Activated naive CD4-positive, alpha-beta T cell treated with Interleukin-2 at 50 U/mL for 16 hours (primary cell): ENCODE measurements at regions not wholly inside any gene's neighbourhood (a gene's known extent, or its start where the extent isn't known, plus 50 kb on each side); places are given as distances from the start of the nearest gene placed in this dataset.

Experiments used
- DNase-seq: peaks from one replicate; pipeline ENCODE4 v3.0.0-alpha.2; 2020

- no peak for DNase-seq
Measured at GRCh38 chr6:15008269-15008668, 237.6 kb upstream of the JARID2 start.

DNA sequence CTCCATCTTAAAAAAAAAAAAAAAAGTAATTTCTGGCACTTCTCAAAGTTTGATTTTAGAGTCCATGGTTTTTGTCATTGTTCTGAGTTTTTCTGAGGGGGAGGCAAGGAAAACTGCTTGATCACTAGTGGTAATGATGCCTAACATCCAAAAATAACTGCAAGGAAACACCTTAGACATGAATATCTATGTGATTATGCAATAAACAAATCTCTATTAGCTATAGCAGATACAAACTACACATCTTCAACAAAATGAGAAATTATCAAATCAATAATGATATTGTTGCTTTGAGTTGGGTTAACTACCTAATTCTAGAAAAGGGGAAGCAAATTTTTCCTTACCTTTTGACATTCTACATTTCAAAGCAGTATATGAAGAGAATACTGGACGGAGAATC is 230.9 kb upstream of the JARID2 start:
- no peak for DNase-seq

DNA sequence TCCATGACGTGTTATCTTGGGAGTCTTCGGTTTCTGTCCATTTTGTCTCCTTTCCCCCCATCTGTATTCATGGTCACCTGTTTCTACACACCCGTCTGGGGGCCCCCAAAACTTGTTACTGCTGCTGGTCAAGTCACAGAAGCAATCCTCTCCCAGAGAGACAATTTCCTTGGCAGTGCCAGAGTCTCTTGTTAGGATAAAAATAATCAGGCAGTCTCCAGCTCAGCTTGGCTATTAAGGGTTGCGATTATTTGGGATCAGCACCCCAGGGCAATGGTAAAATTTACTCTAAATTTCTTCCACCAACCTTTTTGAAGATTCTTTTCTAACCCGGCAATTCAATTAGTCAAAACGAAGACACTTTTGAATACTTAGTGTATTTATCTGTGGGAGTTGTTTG is 229.1 kb upstream of the JARID2 start:
- no peak for DNase-seq

- no peak for DNase-seq
Measured at GRCh38 chr6:15017261-15017660, 228.6 kb upstream of the JARID2 start.

DNA sequence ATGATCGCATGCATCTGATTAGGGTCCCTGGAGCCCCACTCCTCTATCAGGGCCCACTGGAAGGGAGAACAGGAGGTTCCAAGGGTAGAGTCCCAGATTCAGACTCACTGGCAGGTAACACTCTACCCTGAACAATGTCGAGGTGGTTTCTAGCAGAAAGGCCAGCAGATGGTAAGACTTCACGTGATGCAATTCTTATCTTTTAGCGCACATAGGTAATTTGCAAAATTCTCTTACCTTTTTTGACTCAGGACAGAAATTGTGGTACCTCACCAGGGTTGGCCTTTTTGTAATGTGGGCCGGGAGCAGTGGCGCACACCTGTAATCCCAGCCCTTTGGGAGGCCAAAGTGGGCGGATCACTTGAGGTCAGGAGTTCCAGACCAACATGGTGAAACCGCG is 228.1 kb upstream of the JARID2 start:
- no peak for DNase-seq

- DNase-seq: no peak
Measured at GRCh38 chr6:15020119-15020770, 225.6 kb upstream of the JARID2 start.

DNA sequence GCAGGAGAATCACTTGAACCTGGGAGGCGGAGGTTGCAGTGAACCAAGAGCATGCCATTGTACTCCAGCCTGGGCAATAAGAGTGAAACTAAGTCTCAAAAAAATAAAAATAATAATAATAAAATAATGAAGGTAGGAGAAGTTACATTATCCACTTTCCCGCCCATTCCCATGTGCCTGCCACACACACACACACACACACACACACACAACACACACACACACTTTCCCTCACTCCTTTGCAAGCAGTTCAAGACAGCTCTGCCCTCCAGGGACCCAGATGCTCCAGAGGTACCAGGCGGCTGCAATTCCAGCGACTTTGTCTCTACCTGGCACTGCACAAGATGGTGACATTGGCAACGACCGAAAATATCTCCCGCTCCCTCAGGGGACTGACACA is 224.8 kb upstream of the JARID2 start:
- no peak for DNase-seq

DNA sequence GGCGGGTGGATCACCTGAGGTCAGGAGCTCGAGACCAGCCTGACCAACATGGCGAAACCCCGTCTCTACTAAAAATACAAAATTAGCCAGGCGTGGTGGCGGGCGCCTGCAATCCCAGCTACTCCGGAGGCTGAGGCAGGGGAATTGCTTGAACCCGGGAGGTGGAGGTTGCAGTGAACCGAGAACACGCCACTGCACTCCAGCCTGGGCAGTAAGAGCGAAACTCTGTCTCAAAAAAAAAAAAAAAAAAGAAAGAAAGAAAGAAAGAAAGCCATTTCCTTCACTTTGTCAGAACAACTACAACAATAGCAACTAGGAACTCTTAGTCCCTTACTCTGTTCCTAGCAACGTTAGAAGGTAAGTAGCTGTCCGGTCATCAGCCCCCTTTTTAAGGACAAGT is 222.9 kb upstream of the JARID2 start:
- DNase-seq: peak; percentile 12

GRCh38 chr6:15023448-15023847 is 222.4 kb upstream of the JARID2 start:
- DNase-seq: peak; percentile 73

DNA sequence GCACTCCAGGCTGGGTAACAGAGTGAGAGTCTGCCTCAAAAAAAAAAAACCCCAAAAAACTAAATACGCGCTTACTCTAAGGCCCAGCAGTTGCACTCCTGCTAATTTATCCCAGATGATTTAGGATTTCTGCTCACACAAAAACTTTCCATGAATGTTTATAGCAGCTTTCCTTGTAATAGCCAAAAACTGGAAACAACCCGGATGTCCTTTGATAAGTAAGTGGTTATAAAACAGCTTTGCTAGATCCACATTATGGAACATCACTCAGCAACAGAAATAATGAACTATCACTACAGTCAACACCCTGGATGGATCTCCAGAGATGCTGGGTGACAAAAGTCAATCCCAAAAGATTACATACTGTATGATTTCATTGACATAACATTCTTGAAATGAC is 220.4 kb upstream of the JARID2 start:
- DNase-seq: no peak

- DNase-seq: no peak
Measured at GRCh38 chr6:15026832-15027231, 219.0 kb upstream of the JARID2 start.

DNA sequence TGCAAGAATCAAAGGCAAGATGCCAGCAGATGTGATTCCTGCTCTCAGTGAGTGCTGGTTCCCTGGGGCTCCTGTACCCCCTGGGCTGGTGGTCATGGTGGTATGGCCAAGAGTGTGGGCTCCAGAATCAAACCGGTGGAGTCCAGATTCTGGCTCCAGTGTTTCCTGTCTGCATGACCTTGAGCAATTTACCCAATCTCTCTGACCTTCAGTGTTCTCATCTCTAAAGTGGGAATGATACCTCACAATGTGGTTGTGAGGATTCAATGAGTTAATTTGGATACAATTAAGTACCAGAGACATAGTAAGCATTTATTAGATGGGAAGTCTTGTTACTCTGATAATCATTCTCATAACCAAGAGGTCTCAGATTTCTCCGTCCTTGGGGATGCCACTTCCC is 218.4 kb upstream of the JARID2 start:
- DNase-seq: no peak

- no peak for DNase-seq
Measured at GRCh38 chr6:15032015-15032414, 213.9 kb upstream of the JARID2 start.

DNA sequence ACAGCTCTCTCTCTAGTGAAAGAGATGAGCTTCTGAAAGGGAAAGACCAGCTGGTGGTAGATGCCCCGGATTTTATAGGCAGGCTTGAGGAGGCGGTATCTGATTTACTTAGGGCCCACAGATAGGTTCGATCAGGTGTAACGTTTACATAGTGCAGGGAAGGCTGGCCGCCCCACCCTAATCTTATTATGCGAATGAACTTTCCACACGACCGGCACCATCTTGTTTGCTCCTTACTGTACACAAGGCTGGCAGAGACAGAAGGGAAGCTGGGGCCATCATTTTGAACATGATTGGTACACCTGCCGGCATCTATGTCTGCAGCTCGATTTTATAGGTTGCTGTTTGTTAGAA is 212.0 kb upstream of the JARID2 start:
- DNase-seq: no peak

DNA sequence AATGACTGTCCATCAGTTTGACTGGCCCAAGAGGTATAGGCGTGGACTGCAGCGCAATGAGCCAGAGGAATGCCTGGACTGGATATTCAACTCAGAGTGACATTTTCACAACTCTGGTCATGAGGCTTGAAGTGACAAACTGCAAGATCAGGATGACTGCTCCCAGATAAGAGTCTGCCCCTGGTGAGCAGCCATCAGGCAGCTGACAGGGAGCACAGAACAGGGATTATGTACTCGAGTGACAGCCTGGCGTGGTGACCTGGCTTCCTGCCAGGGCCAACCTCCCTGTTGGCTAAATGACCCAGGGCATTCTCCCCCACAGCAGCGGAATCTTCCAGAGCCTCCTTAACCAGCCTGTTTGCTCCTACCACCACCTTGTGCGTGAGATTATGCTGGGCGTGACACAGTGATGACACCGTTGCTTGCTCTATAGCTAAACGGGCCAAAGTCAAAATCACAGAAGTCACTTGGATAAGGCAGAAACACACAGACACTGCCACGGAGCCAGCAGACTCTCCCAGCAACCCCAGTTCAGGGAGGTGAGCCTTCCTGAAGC is 209.1 kb upstream of the JARID2 start:
- DNase-seq: no peak

GRCh38 chr6:15037253-15037652 is 208.6 kb upstream of the JARID2 start:
- DNase-seq: no peak

DNA sequence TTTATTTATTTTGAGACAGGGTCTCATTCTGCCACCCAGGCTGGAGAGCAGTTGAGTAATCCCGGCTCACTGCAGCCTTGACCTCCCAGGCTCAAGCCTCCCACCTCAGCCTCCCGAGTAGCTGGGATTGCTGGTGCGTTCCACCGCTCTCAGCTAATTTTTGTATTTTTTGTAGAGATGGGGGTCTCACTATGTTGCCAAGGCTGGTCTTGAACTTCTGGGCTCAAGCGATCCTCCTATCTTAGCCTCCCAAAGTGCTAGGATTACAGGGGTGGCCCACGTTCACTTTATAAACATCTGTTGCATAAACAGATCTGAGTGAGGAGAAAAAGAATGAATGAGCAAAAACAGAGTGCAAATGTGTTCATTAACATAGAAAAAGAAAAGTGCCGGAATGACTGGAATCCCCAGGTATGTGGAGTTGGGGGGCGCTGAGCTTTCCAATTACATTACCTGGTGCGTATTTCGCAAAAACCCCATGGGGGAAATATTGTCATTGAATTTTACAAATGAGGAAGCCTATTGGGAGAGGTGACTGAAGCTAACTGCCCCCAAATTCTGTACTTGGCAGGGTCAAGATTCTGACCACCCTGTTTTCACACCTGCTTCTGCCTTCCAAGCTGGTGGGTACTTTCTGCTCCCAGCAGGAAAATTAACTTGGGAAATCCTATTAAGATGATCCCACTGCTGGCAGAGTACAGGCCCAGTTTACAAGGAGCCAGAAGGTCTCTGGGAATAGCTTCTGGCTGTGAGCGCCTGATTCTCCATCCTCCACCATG is 207.7 kb upstream of the JARID2 start:
- DNase-seq: no peak

DNA sequence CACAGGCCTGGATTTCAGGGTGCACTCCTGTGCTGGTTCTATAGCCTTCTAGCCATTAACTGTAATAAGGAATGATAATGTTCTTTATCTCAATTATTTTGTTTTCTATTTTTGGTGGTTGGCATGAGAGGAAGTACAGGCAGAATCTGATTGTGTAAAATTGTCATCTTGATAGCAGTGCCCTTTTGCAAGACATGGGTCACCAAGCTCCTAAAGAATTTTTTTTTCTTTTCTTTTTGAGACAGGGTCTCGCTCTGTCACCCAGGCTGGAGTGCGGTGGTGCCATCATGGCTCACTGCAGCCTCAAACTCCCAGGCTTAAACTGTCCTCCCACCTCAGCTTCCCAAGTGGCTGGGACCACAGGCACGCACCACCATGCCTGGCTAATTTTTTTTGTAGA is 206.7 kb upstream of the JARID2 start:
- no peak for DNase-seq

- DNase-seq: no peak
Measured at GRCh38 chr6:15042938-15043337, 202.9 kb upstream of the JARID2 start.

DNA sequence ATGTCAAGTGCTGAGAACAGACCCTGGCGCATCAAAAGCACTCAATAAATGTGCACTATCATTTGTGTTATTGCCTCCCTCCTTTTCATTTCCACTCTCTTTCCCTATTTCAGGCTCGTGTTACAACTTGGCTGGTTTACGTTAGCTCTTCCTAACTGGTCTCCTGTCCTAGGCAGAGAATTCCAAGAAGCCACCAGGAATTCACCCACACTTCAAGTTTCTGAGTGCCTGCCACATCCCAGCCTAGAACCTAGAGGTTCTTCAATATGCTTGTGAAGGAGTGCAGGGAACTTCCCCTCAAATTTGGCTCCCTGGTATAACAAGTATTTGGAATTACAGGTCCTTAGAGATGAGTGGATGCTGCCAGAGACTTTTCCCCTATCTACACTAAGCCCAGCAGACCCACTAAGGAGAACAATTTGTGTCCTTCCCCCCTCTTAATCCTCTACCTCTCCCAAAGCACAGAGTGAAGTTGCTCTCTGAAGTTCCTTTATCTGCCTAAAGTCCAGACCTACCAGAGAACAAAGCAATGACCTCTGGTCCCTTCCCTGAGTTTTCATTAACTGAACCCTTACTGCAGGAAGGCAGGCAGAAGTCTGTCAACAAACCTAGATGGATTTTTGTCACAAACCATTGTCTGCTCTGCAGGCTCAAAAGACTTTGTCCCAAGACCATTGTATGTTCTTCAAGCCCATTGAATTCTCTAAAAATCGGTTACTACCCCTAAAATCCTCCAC is 201.6 kb upstream of the JARID2 start:
- no peak for DNase-seq

GRCh38 chr6:15044948-15045347 is 200.9 kb upstream of the JARID2 start:
- no peak for DNase-seq

- no peak for DNase-seq
Measured at GRCh38 chr6:15046751-15047150, 199.1 kb upstream of the JARID2 start.

DNA sequence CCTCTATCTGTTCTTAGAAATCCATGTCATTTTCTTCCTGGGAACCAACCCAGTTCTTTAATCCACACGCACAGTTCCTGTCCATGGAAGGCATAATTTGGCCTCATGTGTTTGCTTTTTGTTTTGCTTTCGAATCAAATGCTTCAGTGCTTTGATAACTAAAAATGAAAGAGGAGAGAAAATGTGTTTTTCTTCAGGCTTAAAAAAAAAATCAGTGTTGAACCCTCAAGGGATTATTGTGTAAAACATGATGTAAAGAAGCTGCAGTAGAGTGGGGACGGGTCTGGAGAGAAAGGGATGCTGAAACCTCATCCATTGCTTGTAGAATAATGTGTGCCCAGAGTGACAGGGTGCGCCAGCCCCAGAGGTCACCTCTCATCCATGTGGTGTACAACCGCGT is 197.5 kb upstream of the JARID2 start:
- no peak for DNase-seq
